ENCODE measurements at regions not wholly inside any gene's neighbourhood (a gene's known extent, or its start where the extent isn't known, plus 50 kb on each side); places are given as distances from the start of the nearest gene placed in this dataset.

DNA sequence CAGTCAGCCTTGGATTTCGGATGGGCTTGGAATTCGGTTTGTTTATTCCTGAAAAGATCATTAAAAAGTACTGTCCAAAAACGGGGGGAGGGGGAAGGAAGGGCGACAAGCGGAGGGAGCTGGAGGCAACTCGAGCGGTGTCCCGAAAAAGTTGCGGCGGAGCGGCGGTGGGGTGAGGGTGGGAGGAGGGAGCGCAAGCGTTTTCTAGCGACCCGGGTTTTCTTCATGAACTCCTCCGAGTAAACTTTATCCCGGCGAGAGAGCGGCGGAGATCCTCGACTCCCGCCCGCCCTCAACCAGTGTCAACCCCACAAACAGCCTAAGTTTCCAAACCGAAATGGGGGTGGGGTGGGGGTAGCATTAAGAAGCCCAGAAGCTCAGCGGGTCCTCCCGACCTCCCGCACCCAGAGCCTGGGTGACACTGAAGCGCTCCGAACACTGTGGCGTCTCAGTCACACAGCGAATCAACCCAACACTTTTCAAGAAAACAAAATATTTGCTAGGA lies 133.0 kb upstream of the C11orf58 start:
- H3K9me3 ChIP-seq: no peaks in the 10 kb centered on the region
- ATAC-seq (ENCODE audit: low FRiP score in 2 of 2): peak in 1 of 2 donors; percentile 3
- peak overlapping the region; percentile 70 to 86 (median 75) for H3K27ac ChIP-seq
- H3K36me3 ChIP-seq: no peaks in the 10 kb centered on the region
- TF ChIP-seq EP300 (IDR thresholded peaks at IDR 0.05) (no peak), POLR2AphosphoS5 (IDR thresholded peaks at IDR 0.05) (no peak), POLR2A (IDR thresholded peaks at IDR 0.05) (no peak)
- TF ChIP-seq, protein P1, sequence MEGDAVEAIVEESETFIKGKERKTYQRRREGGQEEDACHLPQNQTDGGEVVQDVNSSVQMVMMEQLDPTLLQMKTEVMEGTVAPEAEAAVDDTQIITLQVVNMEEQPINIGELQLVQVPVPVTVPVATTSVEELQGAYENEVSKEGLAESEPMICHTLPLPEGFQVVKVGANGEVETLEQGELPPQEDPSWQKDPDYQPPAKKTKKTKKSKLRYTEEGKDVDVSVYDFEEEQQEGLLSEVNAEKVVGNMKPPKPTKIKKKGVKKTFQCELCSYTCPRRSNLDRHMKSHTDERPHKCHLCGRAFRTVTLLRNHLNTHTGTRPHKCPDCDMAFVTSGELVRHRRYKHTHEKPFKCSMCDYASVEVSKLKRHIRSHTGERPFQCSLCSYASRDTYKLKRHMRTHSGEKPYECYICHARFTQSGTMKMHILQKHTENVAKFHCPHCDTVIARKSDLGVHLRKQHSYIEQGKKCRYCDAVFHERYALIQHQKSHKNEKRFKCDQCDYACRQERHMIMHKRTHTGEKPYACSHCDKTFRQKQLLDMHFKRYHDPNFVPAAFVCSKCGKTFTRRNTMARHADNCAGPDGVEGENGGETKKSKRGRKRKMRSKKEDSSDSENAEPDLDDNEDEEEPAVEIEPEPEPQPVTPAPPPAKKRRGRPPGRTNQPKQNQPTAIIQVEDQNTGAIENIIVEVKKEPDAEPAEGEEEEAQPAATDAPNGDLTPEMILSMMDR (IDR thresholded peaks at IDR 0.05): no peak
- peak overlapping the region; percentile 6 to 64 (median 56) for H3K4me3 ChIP-seq
- no peak for DNase-seq
- WGBS, 2 donors: 0 to 1% methylated on average over 27 to 32 of the region's 32 CpGs
- H3K27me3 ChIP-seq: peaks cover 0 to 51% (median 21%) of the 10 kb centered on the region in 4 donors
- H3K4me1 ChIP-seq: peaks cover 23 to 44% (median 34%) of the 10 kb centered on the region in 4 donors

DNA sequence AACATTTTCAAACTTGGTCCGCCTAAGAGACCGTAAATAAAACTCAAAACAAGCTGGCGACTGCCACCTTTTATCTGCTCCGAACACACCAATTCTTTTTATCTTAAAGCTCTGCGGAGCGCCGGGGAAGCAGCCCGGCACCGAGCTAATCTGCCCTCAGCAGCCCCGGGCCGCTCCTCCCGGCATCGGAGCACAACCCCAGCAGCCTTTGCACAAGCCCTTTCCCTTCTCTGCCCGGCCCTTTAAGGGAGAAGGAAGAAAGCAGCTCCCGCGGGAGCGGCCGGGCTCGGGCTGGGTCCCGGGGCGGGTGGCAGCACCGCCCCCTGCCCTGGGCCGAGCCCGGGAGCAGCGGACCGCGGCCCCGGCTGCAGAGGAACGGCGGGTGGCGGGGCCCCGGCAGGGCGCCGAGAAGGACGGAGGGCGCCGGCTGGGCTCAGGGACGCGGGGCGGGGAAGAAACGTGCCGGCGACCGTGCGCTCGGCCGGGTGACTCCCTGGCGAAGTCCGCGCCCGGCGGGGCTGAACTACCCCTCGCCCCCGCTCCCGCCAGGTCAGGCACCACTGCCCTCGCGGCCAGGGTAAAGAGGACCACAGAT lies 133.6 kb upstream of the C11orf58 start:
- peak in 1 of 2 donors; percentile 91 for DNase-seq
- Histone ChIP-seq H3K27ac (peak overlapping the region; percentile 70 to 86 (median 75)), H3K4me3 (peak overlapping the region; percentile 6 to 64 (median 56)), H3K4me1 (peaks cover 23 to 44% (median 34%) of the 10 kb centered on the region in 4 donors), H3K27me3 (peaks cover 0 to 46% (median 21%) of the 10 kb centered on the region in 4 donors), H3K36me3 (no peaks in the 10 kb centered on the region), H3K9me3 (no peaks in the 10 kb centered on the region)
- 2 to 4% methylated on average over 14 to 27 of the region's 57 CpGs for WGBS, 2 donors
- TF ChIP-seq, protein P1 (IDR thresholded peaks at IDR 0.05): peak in 1 of 6 experiments; percentile 7
- TF ChIP-seq EP300 (IDR thresholded peaks at IDR 0.05) (no peak), POLR2A (IDR thresholded peaks at IDR 0.05) (no peak), POLR2AphosphoS5 (IDR thresholded peaks at IDR 0.05) (no peak)
- ATAC-seq (ENCODE audit: low FRiP score in 2 of 2): peak; percentile 59 to 72

DNA sequence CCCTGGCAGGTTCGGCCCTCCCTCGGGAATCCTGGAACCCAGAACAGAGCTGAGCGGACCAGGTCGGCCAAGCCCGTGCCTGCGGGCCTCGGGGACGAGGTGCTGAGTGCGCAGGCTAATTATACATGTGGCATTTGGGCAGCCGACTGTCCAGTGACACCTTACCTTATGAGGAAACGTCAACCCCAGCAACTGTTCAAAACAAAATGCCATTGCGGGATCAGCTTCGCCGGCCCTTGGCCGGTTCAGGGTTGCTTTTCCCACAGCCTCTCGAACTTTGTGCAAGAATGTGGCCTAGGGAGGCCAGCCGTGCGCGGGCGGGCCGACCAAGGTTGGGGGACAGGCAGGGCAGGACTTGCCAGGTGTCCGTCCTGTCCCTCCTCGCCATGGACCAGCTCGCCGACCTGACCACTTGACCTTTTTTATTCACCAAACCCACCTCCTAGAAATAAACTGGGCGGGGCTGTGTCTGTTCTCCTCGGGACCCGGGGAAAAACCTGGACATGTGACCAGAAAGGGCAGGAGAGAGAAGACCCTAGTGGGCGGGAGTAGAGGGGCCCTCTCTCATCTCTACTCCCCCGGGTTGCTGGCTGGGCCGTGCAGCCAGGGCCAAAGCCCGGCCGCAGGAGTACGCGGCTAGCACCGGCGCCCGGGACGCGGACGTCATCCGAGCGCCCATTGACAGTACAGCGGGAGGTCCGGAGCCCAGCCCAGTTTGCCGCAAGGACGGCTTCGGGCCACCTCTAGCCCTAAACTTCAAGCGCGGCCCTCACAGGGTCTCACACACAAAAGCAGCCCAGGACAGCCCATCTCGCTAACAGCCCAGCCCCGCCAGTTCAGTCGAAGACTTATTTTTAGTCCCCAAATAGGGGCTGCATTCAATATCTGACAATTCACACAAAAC lies 134.3 kb upstream of the C11orf58 start:
- 14 to 34% methylated on average over 25 to 52 of the region's 53 CpGs for WGBS, 2 donors
- peak; percentile 60 to 88 for DNase-seq

DNA sequence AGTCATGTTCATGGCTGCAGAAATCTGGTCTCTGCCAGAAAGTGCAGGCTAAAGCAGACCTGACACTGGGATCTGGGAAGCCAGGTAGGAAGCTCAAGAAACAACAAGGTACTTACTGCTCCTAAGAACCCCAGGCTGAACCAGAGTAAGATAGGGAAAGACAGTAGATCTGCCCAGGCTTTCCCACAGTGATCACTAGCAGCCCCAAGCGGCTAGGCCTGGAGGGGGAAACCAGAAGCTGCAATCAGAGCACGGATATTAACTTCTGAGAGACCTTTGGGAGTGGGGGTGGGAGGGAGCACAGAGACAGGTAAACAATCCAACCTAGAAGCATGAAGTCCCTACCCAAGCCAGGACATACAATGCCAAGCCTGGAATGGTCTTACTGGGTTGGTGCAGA lies 135.2 kb upstream of the C11orf58 start:
- 84 to 93% methylated on average over 2 of the region's 2 CpGs for WGBS, 2 donors
- TF ChIP-seq EP300 (IDR thresholded peaks at IDR 0.05): no peak
- no peak for TF ChIP-seq POLR2A (IDR thresholded peaks at IDR 0.05)
- TF ChIP-seq, protein P1 (IDR thresholded peaks at IDR 0.05): no peak
- TF ChIP-seq POLR2AphosphoS5 (IDR thresholded peaks at IDR 0.05): no peak
- DNase-seq (no peak), ATAC-seq (ENCODE audit: low FRiP score in 2 of 2) (no peak)
- Histone ChIP-seq H3K36me3 (no peaks in the 10 kb centered on the region), H3K9me3 (no peaks in the 10 kb centered on the region), H3K4me3 (no peak overlapping the region), H3K4me1 (peaks cover 23 to 44% (median 34%) of the 10 kb centered on the region in 4 donors), H3K27ac (no peak overlapping the region), H3K27me3 (peaks cover 0 to 41% (median 21%) of the 10 kb centered on the region in 4 donors)

More for the DNA sequence above, 134.3 kb upstream of the C11orf58 start:
- Histone ChIP-seq H3K4me1 (peaks cover 23 to 44% (median 34%) of the 10 kb centered on the region in 4 donors), H3K36me3 (no peaks in the 10 kb centered on the region), H3K4me3 (peak overlapping the region; percentile 6 to 64 (median 56)), H3K27me3 (peaks cover 0 to 42% (median 21%) of the 10 kb centered on the region in 4 donors), H3K9me3 (no peaks in the 10 kb centered on the region), H3K27ac (peak overlapping the region; percentile 70 to 86 (median 75))
- peak; percentile 62 to 79 for ATAC-seq (ENCODE audit: low FRiP score in 2 of 2)
- TF ChIP-seq EP300 (IDR thresholded peaks at IDR 0.05): no peak
- peak in 1 of 4 donors; percentile 29 for TF ChIP-seq POLR2A (IDR thresholded peaks at IDR 0.05)
- no peak for TF ChIP-seq POLR2AphosphoS5 (IDR thresholded peaks at IDR 0.05)

DNA sequence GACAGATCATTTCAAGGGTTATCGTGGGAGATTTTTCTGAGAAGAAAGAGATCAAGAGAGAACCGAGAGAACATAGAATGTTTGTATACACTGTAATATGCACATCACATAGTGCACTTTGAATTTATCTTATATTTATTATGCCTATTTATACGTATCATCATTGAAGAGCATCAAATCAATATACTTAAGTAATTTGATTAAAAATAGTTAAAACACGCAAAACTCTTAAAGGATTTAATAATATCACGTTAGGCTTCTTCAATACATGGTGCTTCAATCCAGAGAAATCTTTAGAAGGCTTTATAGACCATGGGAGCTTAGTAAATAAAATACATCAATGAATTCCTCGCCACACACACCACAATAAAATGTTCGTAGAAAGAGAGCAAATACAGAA lies 139.5 kb upstream of the C11orf58 start:
- ATAC-seq (ENCODE audit: low FRiP score in 2 of 2): no peak
- Histone ChIP-seq H3K36me3 (no peaks in the 10 kb centered on the region), H3K4me1 (peaks cover 0 to 4% (median 2%) of the 10 kb centered on the region in 4 donors), H3K27ac (no peak overlapping the region), H3K27me3 (peaks cover 0 to 5% (median 1%) of the 10 kb centered on the region in 4 donors), H3K9me3 (no peaks in the 10 kb centered on the region), H3K4me3 (no peak overlapping the region)
- DNase-seq: no peak
- 88 to 92% methylated on average over 7 of the region's 7 CpGs for WGBS, 2 donors
- TF ChIP-seq POLR2AphosphoS5 (IDR thresholded peaks at IDR 0.05): no peak
- no peak for TF ChIP-seq EP300 (IDR thresholded peaks at IDR 0.05)
- TF ChIP-seq, protein P1 (IDR thresholded peaks at IDR 0.05): no peak
- no peak for TF ChIP-seq POLR2A (IDR thresholded peaks at IDR 0.05)
